GM23248 (cell line): ENCODE measurements at regions not wholly inside any gene's neighbourhood (a gene's known extent, or its start where the extent isn't known, plus 50 kb on each side); places are given as distances from the start of the nearest gene placed in this dataset.

Experiments used
- EZH2 ChIP-seq: fragments of 200-600 bp; sonication (generic); IDR thresholded peaks from 2 replicates; pipeline ENCODE4 v1.6.1; 2018; ENCODE audit warnings: antibody characterized with exemption, mild to moderate bottlenecking; ENCODE audit not compliant: insufficient read depth, poor library complexity, severe bottlenecking
- EZH2phosphoT487 ChIP-seq: fragments of 200-600 bp; sonication (generic); IDR thresholded peaks from 2 replicates; pipeline ENCODE4 v1.6.1; 2018; ENCODE audit warnings: antibody characterized with exemption, moderate library complexity, mild to moderate bottlenecking, low read depth; ENCODE audit not compliant: insufficient read depth

GRCh38 chr13:27857282-27857681 is 62.5 kb upstream of the PDX1 start:
- TF ChIP-seq EZH2phosphoT487 = no peak
- no peak for TF ChIP-seq EZH2
